HUES64 (cell line): ENCODE measurements at regions not wholly inside any gene's neighbourhood (a gene's known extent, or its start where the extent isn't known, plus 50 kb on each side); places are given as distances from the start of the nearest gene placed in this dataset.
"Not testable (repeated sequence)": the region's sequence is repeated elsewhere in the genome, so short reads cannot be mapped to it uniquely, and the experiment has no call there.

ENCODE experiments used
- H3K27ac ChIP-seq: 2 replicates; pipeline ENCODE4 v1.7.0; 2013; ENCODE audit warnings: low read depth, low read length, inconsistent platforms
- H3K27me3 ChIP-seq: 2 replicates; pipeline ENCODE4 v1.6.1; 2013; ENCODE audit warnings: mild to moderate bottlenecking, low read length; ENCODE audit not compliant: insufficient read depth
- H3K36me3 ChIP-seq: 2 replicates; pipeline ENCODE4 v1.6.1; 2013; ENCODE audit warnings: mild to moderate bottlenecking, low read length; ENCODE audit not compliant: insufficient read depth
- H3K4me1 ChIP-seq: 2 replicates; pipeline ENCODE4 v1.6.1; 2013; ENCODE audit warnings: mild to moderate bottlenecking, low read length, moderate library complexity; ENCODE audit not compliant: insufficient read depth
- H3K4me3 ChIP-seq: 2 replicates; pipeline ENCODE4 v1.5.1; 2013; ENCODE audit warnings: mild to moderate bottlenecking, low read length, moderate library complexity
- H3K9ac ChIP-seq: 2 replicates; pipeline ENCODE4 v1.6.1; 2013; ENCODE audit warnings: mild to moderate bottlenecking, low read depth, low read length
- H3K9me3 ChIP-seq: 2 replicates; pipeline ENCODE4 v1.6.1; 2013; ENCODE audit warnings: low read depth, low read length; ENCODE audit not compliant: insufficient read depth
- WGBS: fragments of 150-250, 120-280 bp; methylation state at CpG from one replicate; pipeline ENCODE4 v1.1.7; 2013; ENCODE audit warnings: missing lambda C conversion rate; 5-methylcytosine and 5-hydroxymethylcytosine counted together

DNA sequence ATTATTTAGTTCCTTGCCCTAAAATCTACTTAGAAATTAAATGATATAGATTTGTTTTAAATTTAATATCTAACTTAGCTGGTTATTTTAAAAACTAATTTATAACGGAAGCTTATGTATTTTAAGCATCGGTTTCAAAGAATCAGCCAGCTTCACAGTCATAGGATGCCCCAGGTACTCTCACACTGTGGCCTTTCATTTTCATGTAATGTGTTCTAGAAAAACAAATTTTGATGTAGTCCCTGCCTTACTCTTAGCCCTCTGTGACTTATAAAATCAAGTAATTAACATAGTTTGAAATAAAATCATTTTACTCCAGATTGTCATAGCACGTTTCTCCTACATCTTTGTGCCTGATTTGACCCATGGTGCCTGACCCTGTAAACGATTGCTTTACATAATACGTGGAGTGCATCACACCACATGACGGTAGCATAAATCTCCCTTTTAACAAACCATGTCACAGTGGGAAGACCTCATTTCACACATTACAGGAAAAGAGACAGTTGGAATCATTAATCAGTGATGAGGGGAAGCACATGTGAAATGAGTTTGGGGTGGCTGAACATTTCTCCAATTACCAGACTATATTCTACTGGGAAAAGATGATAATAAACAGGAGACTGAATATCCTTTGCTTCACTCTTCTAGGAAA lies 731.5 kb upstream of the CDH9 start:
- H3K4me3 ChIP-seq, result no peak overlapping the region
- H3K36me3 ChIP-seq, result no peaks in the 10 kb centered on the region
- no peaks in the 10 kb centered on the region for H3K9me3 ChIP-seq
- H3K9ac ChIP-seq, result no peak overlapping the region
- H3K27me3 ChIP-seq, result no peaks in the 10 kb centered on the region
- no peak overlapping the region for H3K27ac ChIP-seq
- H3K4me1 ChIP-seq, result no peaks in the 10 kb centered on the region
- 96% methylated on average over 6 of the region's 6 CpGs for WGBS

DNA sequence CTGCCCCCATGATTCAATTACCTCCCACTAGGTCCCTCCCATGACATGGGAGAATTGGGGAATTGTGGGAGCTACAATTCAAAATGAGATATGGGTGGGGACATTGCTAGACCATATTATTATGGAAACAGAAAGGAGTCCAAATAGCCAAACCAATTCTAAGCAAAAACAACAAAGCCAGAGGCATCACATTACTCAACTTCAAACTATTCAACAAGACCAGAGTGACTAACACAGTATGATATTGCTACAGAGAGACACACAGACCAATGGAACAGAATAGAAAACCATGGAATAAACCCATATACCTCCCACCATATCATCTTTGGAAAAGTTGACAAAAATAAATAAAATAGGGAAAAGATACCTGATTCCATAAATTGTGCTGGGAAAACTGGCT lies 710.5 kb upstream of the CDH9 start:
- Histone ChIP-seq H3K9ac (no peak overlapping the region), H3K4me1 (no peaks in the 10 kb centered on the region), H3K27me3 (no peaks in the 10 kb centered on the region), H3K9me3 (no peaks in the 10 kb centered on the region), H3K36me3 (no peaks in the 10 kb centered on the region), H3K4me3 (no peak overlapping the region), H3K27ac (no peak overlapping the region)

DNA sequence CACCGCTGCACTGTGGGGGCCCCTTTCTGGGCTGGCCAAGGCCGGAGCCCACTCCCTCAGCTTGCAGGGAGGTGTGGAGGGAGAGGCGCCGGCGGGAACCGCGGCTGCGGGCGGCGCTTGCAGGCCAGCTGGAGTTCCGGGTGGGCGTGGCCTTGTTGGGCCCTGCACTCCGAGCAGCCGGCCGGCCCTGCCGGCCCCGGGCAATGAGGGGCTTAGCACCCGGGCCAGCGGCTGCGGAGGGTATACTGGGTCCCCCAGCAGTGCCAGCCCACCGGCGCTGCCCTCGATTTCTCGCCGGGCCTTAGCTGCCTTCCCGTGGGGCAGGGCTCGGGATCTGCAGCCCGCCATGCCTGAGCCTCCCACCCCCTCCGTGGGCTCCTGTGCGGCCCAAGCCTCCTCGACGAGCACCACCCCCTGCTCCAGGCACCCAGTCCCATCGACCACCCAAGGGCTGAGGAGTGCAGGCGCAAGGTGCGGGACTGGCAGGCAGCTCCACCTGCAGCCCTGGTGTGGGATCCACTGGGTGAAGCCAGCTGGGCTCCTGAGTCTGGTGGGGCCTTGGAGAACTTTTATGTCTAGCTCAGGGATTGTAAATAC lies 705.1 kb upstream of the CDH9 start:
- not testable (repeated sequence) for H3K9ac ChIP-seq, H3K4me3 ChIP-seq, H3K27me3 ChIP-seq, H3K9me3 ChIP-seq, H3K27ac ChIP-seq, H3K36me3 ChIP-seq, H3K4me1 ChIP-seq
- 96% methylated on average over 35 of the region's 35 CpGs for WGBS

DNA sequence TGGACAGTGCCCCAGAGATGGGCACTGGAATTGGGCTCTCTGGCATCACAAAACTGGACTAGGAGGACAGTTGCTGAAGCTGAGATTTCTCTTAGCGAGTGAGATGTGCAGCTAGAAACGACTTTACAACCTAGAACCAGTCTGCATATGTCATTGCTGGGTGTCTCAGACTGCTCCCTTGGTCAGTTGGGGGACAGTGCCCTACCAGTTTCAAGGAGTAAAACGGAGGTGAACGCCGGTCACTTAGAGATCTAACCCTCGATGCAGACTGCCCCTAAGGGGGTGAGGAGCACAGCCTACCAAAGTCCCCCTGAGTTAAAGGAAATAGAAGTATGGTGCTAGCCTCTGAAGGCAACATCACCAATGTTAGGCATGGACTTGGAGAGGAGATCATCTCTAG lies 704.4 kb upstream of the CDH9 start:
- Histone ChIP-seq H3K9me3 (no peaks in the 10 kb centered on the region), H3K4me1 (no peaks in the 10 kb centered on the region)
- 94% methylated on average over 6 of the region's 6 CpGs for WGBS

GRCh38 chr5:27734838-27735237 lies 696.5 kb upstream of the CDH9 start:
- Histone ChIP-seq H3K9me3 (no peaks in the 10 kb centered on the region), H3K4me3 (no peak overlapping the region), H3K36me3 (no peaks in the 10 kb centered on the region), H3K27me3 (no peaks in the 10 kb centered on the region), H3K27ac (no peak overlapping the region), H3K9ac (no peak overlapping the region), H3K4me1 (no peaks in the 10 kb centered on the region)
- WGBS, result 91% methylated on average over 1 of the region's 1 CpG

More for the DNA sequence above, 704.4 kb upstream of the CDH9 start:
- Histone ChIP-seq H3K27me3 (no peaks in the 10 kb centered on the region), H3K9ac (no peak overlapping the region), H3K27ac (no peak overlapping the region), H3K36me3 (no peaks in the 10 kb centered on the region), H3K4me3 (no peak overlapping the region)

DNA sequence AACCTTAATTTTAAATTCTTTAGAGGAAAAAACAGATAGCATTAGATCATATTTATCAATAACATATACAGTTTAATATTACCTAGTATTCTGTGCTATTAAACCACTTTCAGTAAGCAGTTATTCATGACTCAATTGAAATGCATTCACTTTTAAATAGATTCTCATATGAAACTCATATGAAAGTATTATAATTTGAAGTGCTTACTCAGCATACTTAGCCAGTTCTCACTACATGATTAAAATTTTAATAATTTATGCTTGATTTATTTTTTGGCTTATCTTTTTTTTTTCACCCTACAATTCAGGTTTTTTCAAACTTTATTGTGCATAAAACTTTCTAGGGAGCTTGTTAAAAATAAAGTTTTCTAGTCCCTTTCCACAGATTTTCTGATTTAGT lies 694.9 kb upstream of the CDH9 start:
- Histone ChIP-seq H3K4me3 (no peak overlapping the region), H3K27me3 (no peaks in the 10 kb centered on the region), H3K9ac (no peak overlapping the region), H3K9me3 (no peaks in the 10 kb centered on the region), H3K36me3 (no peaks in the 10 kb centered on the region), H3K27ac (no peak overlapping the region), H3K4me1 (no peaks in the 10 kb centered on the region)

- Histone ChIP-seq H3K27ac (peak overlapping the region; percentile 32; the same call in 1 of the 2 replicates), H3K9ac (no peak overlapping the region), H3K27me3 (no peaks in the 10 kb centered on the region), H3K4me3 (no peak overlapping the region), H3K36me3 (no peaks in the 10 kb centered on the region), H3K9me3 (no peaks in the 10 kb centered on the region), H3K4me1 (peaks cover 19% of the 10 kb centered on the region)
These were observed 688.9 kb upstream of the CDH9 start for GRCh38 chr5:27727254-27727653.

GRCh38 chr5:27722337-27722736 lies 684.0 kb upstream of the CDH9 start:
- Histone ChIP-seq H3K9me3 (no peaks in the 10 kb centered on the region), H3K9ac (no peak overlapping the region), H3K27ac (no peak overlapping the region), H3K36me3 (no peaks in the 10 kb centered on the region), H3K27me3 (no peaks in the 10 kb centered on the region), H3K4me1 (peaks cover 12% of the 10 kb centered on the region), H3K4me3 (no peak overlapping the region)

DNA sequence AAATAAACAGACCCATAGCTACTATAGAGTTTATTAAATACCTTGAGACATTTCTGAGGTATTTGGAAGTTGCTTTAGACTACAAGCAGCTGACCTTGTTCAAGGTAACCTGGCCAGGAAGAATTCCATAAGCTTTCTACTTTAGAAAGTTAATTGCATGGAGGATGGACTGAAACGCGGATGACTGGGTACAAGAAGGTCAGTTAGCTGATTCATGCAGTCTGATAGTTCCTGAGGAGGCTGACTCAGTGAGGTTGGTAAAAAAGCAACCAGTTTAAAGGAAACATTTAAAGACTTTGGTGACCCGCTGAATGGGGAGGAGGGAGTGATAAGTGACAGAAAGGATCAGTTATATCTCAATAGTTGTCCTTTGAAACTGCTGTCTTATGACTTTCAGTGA lies 670.1 kb upstream of the CDH9 start:
- H3K36me3 ChIP-seq, result no peaks in the 10 kb centered on the region
- H3K27ac ChIP-seq, result no peak overlapping the region
- H3K4me1 ChIP-seq, result no peaks in the 10 kb centered on the region; the same call in 1 of the 2 replicates
- no peaks in the 10 kb centered on the region for H3K27me3 ChIP-seq
- no peak overlapping the region for H3K9ac ChIP-seq
- H3K4me3 ChIP-seq, result no peak overlapping the region
- 71% methylated on average over 3 of the region's 3 CpGs for WGBS
- no peaks in the 10 kb centered on the region for H3K9me3 ChIP-seq

- Histone ChIP-seq H3K9ac (no peak overlapping the region), H3K36me3 (no peaks in the 10 kb centered on the region), H3K9me3 (no peaks in the 10 kb centered on the region), H3K4me1 (peaks cover 14% of the 10 kb centered on the region), H3K4me3 (no peak overlapping the region), H3K27ac (no peak overlapping the region), H3K27me3 (no peaks in the 10 kb centered on the region)
These were observed 668.4 kb upstream of the CDH9 start for GRCh38 chr5:27706832-27707231.

- Histone ChIP-seq H3K4me1 (peaks cover 16% of the 10 kb centered on the region), H3K4me3 (no peak overlapping the region), H3K9ac (no peak overlapping the region), H3K27ac (no peak overlapping the region), H3K9me3 (no peaks in the 10 kb centered on the region), H3K36me3 (no peaks in the 10 kb centered on the region), H3K27me3 (no peaks in the 10 kb centered on the region)
- WGBS, result 90% methylated on average over 2 of the region's 3 CpGs
These were observed 667.3 kb upstream of the CDH9 start for GRCh38 chr5:27705661-27706060.
